HCT116 (cell line): ENCODE measurements at regions not wholly inside any gene's neighbourhood (a gene's known extent, or its start where the extent isn't known, plus 50 kb on each side); places are given as distances from the start of the nearest gene placed in this dataset.

ENCODE experiments used
- ATAC-seq: fragments of 200-7000 bp; cut with Tn5 transposase; 2 replicates; pipeline ENCODE4 v1.9.1; 2020; ENCODE audit warnings: mild to moderate bottlenecking, moderate library complexity
- BruUV-seq: library from RNA; stranded (reverse); fragments of 400-500 nt; replicated peaks from 2 replicates; lab custom pipeline; 2021; lab: Mats Ljungman, UMichigan
- CTCF ChIA-PET: fragments of 300-600 bp; sonication (Branson Sonifier 250); formaldehyde crosslinking; loops from one replicate; lab custom pipeline; 2021; ENCODE audit warnings: antibody characterized with exemption; lab: Charles Lee
- POLR2A ChIA-PET: fragments of 300-600, 350-600 bp; sonication (Branson Sonifier 250); formaldehyde crosslinking; loops from one replicate; lab custom pipeline; 2021; ENCODE audit warnings: antibody characterized with exemption; lab: Charles Lee
- RAD21 ChIA-PET, 2 experiments: fragments of 300-600 bp; sonication (Branson Sonifier 250); formaldehyde crosslinking; loops; one replicate each; lab custom pipeline; 2023; ENCODE audit warnings: low total read pairs in 2 of 2; ENCODE audit not compliant: uncharacterized antibody in 2 of 2, unreplicated experiment in 2 of 2, low non-redundant PET in 1 of 2; lab: Charles Lee
- DNase-seq: peaks from one replicate; pipeline ENCODE4 v3.0.0-alpha.2; 2010; ENCODE audit warnings: low read depth, low spot score
- H2AFZ ChIP-seq: fragments of 200-600 bp; shearing (Covaris generic), sonication (generic); 2 replicates; pipeline ENCODE4 v1.6.1; 2017; ENCODE audit warnings: low read depth, mixed run types, mixed read lengths, antibody characterized with exemption, low read length; ENCODE audit not compliant: poor library complexity, severe bottlenecking
- H3K27ac ChIP-seq: 2 replicates; pipeline ENCODE4 v1.5.1; 2012; ENCODE audit warnings: low read depth, low read length
- H3K27me3 ChIP-seq: fragments of 200-600 bp; sonication (generic); 2 replicates; pipeline ENCODE4 v1.6.1; 2016; ENCODE audit warnings: mixed run types, low read length, mixed read lengths; ENCODE audit not compliant: insufficient read depth
- H3K36me3 ChIP-seq, 2 experiments: fragments of 200-500 bp in 1 of 2; fragments of 200-600 bp in 1 of 2; sonication (Bioruptor generic) in 1 of 2; sonication (generic) in 1 of 2; 2 replicates each; pipeline versions ENCODE4 v1.5.1 to v1.6.1; 2014 to 2016; ENCODE audit warnings: low read length in 2 of 2, inconsistent platforms in 1 of 2, mixed read lengths in 1 of 2, mixed run types in 1 of 2; ENCODE audit not compliant: insufficient read depth in 2 of 2, control insufficient read depth in 1 of 2
- H3K4me1 ChIP-seq, 2 experiments: fragments of 200-600 bp in 1 of 2; sonication (generic) in 1 of 2; 2 replicates each; pipeline versions ENCODE4 v1.5.1 to v1.6.1; 2012 to 2017; ENCODE audit warnings: low read length in 2 of 2, inconsistent platforms in 1 of 2, mild to moderate bottlenecking in 1 of 2, mixed read lengths in 1 of 2, mixed run types in 1 of 2, moderate library complexity in 1 of 2; ENCODE audit not compliant: insufficient read depth in 2 of 2, control insufficient read depth in 1 of 2
- H3K4me2 ChIP-seq: fragments of 200-600 bp; sonication (generic); 2 replicates; pipeline ENCODE4 v1.6.1; 2017; ENCODE audit warnings: mixed run types, low read length, mixed read lengths
- H3K4me3 ChIP-seq, 2 experiments: fragments of 200-600 bp in 1 of 2; sonication (generic) in 1 of 2; replicated peaks in 1 of 2; 2 replicates each; pipeline ENCODE4 v1.5.1; 2011 to 2016; ENCODE audit warnings: low read length in 2 of 2, control low read depth in 1 of 2, low read depth in 1 of 2, mild to moderate bottlenecking in 1 of 2, mixed read lengths in 1 of 2, mixed run types in 1 of 2
- H3K79me2 ChIP-seq: fragments of 200-600 bp; sonication (generic); 2 replicates; pipeline ENCODE4 v1.6.1; 2017; ENCODE audit warnings: mild to moderate bottlenecking, mixed run types, low read length, moderate library complexity, mixed read lengths; ENCODE audit not compliant: insufficient read depth
- H3K9ac ChIP-seq: fragments of 200-600 bp; sonication (generic); 2 replicates; pipeline ENCODE4 v1.6.1; 2016; ENCODE audit warnings: low read length, mixed read lengths
- H3K9me2 ChIP-seq: fragments of 200-600 bp; sonication (generic), shearing (Covaris generic); 2 replicates; pipeline ENCODE4 v1.6.1; 2017; ENCODE audit warnings: mixed run types, mild to moderate bottlenecking, moderate library complexity; ENCODE audit not compliant: insufficient read depth
- H3K9me3 ChIP-seq, 2 experiments: fragments of 200-500 bp in 1 of 2; fragments of 200-600 bp in 1 of 2; sonication (Bioruptor generic) in 1 of 2; sonication (generic) in 1 of 2; 2 replicates each; pipeline ENCODE4 v1.6.1; 2014 to 2017; ENCODE audit warnings: low read length in 2 of 2, mixed read lengths in 2 of 2, inconsistent platforms in 1 of 2, low read depth in 1 of 2, mild to moderate bottlenecking in 1 of 2, mixed run types in 1 of 2, moderate library complexity in 1 of 2; ENCODE audit not compliant: control insufficient read depth in 1 of 2, insufficient read depth in 1 of 2
- H4K20me1 ChIP-seq: fragments of 200-600 bp; sonication (generic), shearing (Covaris generic); 2 replicates; pipeline ENCODE4 v1.6.1; 2017; ENCODE audit warnings: mixed run types, mild to moderate bottlenecking, moderate library complexity; ENCODE audit not compliant: insufficient read depth
- EZH2phosphoT487 ChIP-seq: fragments of 200-600 bp; IDR thresholded peaks from 2 replicates; pipeline ENCODE4 v1.6.1; 2018; ENCODE audit warnings: antibody characterized with exemption, borderline replicate concordance
- POLR2A ChIP-seq: IDR thresholded peaks from 2 replicates; pipeline ENCODE4 v1.7.0; 2011; ENCODE audit warnings: borderline replicate concordance; ENCODE audit not compliant: insufficient read depth, insufficient read length; ENCODE audit errors: extremely low read depth
- SIN3A ChIP-seq: IDR thresholded peaks from 2 replicates; pipeline ENCODE4 v1.6.1; 2012; ENCODE audit warnings: low read depth
- ZNF274 ChIP-seq: fragments of 200-500 bp; sonication (Bioruptor generic); IDR thresholded peaks from 2 replicates; pipeline ENCODE4 v1.6.1; 2014; ENCODE audit warnings: mild to moderate bottlenecking, low read depth, low read length, inconsistent platforms
- intact Hi-C: fragments of 100-400 bp; cut with micrococcal nuclease; formaldehyde crosslinking; loops from 2 replicates; pipeline ENCODE4 v1.10.0; 2022
- TF ChIP-seq, protein P1 (sequence below): IDR thresholded peaks from 2 replicates; pipeline ENCODE4 v1.6.1; 2012; ENCODE audit warnings: low read depth
- TF ChIP-seq, protein P2 (sequence below), 3 experiments: fragments of 200-600 bp in 1 of 3; sonication (generic) in 1 of 3; IDR thresholded peaks in 2 of 3; conservative IDR thresholded peaks in 1 of 3; 2 replicates each; pipeline ENCODE4 v1.5.1; 2012 to 2017; ENCODE audit warnings: low read depth in 2 of 3, low read length in 2 of 3, antibody characterized with exemption in 1 of 3, borderline replicate concordance in 1 of 3, control low read depth in 1 of 3, mild to moderate bottlenecking in 1 of 3, mixed read lengths in 1 of 3, mixed run types in 1 of 3, moderate library complexity in 1 of 3; ENCODE audit not compliant: insufficient read depth in 1 of 3
- TF ChIP-seq, protein P3 (sequence below): IDR thresholded peaks from 2 replicates; pipeline ENCODE4 v1.6.1; 2012

DNA sequence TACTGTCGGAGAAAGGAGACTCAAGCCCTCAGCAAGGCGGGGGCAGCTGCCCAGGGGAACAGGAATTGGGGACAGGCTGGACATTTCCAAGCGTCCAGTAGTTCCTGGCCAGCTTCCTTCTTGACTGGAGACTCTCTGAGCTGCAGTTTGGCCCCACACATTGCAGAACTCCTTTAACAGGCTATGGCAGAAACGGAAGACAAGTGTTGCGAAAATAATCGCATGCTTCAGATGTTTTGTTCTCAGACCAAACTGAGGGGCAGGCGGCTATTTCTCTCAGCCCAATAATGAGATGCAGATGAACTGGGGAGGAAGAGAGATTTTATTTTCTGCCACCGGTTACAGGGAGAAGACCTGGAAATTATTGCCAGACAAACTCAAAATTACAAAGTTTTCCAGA lies 88.0 kb upstream of the PFKP start:
- no peaks in the 10 kb centered on the region for H3K27me3 ChIP-seq
- no peaks in the 10 kb centered on the region for H3K9me2 ChIP-seq
- TF ChIP-seq, protein P1, sequence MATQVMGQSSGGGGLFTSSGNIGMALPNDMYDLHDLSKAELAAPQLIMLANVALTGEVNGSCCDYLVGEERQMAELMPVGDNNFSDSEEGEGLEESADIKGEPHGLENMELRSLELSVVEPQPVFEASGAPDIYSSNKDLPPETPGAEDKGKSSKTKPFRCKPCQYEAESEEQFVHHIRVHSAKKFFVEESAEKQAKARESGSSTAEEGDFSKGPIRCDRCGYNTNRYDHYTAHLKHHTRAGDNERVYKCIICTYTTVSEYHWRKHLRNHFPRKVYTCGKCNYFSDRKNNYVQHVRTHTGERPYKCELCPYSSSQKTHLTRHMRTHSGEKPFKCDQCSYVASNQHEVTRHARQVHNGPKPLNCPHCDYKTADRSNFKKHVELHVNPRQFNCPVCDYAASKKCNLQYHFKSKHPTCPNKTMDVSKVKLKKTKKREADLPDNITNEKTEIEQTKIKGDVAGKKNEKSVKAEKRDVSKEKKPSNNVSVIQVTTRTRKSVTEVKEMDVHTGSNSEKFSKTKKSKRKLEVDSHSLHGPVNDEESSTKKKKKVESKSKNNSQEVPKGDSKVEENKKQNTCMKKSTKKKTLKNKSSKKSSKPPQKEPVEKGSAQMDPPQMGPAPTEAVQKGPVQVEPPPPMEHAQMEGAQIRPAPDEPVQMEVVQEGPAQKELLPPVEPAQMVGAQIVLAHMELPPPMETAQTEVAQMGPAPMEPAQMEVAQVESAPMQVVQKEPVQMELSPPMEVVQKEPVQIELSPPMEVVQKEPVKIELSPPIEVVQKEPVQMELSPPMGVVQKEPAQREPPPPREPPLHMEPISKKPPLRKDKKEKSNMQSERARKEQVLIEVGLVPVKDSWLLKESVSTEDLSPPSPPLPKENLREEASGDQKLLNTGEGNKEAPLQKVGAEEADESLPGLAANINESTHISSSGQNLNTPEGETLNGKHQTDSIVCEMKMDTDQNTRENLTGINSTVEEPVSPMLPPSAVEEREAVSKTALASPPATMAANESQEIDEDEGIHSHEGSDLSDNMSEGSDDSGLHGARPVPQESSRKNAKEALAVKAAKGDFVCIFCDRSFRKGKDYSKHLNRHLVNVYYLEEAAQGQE: no peak
- TF ChIP-seq POLR2A: no peak
- TF ChIP-seq, all 23 proteins: peak for 0
- Histone ChIP-seq H3K9me3 (no peaks in the 10 kb centered on the region), H2AFZ (no peak overlapping the region), H3K4me2 (no peak overlapping the region), H3K27ac (no peak overlapping the region), H4K20me1 (no peaks in the 10 kb centered on the region), H3K79me2 (no peaks in the 10 kb centered on the region), H3K9ac (no peak overlapping the region), H3K4me1 (peaks cover 0 to 13% of the 10 kb centered on the region in 2 experiments; a peak in 2 of 4 replicates), H3K36me3 (no peaks in the 10 kb centered on the region), H3K4me3 (no peak overlapping the region)
- ATAC-seq (no peak), DNase-seq (no peak)
- intact Hi-C loops: loop anchor here (2.0 to 5.0 kb wide), 2 partner anchors 37 to 141 kb away; no protein-coding TSS in a partner anchor
- no TSS peak for BruUV-seq
- POLR2A ChIA-PET: no interaction called here
- CTCF ChIA-PET: interaction anchor here (3.2 kb wide), 1 partner anchor 51 kb away, joined by 17 read pairs; no protein-coding TSS in a partner anchor
- RAD21 ChIA-PET: no interaction called here

DNA sequence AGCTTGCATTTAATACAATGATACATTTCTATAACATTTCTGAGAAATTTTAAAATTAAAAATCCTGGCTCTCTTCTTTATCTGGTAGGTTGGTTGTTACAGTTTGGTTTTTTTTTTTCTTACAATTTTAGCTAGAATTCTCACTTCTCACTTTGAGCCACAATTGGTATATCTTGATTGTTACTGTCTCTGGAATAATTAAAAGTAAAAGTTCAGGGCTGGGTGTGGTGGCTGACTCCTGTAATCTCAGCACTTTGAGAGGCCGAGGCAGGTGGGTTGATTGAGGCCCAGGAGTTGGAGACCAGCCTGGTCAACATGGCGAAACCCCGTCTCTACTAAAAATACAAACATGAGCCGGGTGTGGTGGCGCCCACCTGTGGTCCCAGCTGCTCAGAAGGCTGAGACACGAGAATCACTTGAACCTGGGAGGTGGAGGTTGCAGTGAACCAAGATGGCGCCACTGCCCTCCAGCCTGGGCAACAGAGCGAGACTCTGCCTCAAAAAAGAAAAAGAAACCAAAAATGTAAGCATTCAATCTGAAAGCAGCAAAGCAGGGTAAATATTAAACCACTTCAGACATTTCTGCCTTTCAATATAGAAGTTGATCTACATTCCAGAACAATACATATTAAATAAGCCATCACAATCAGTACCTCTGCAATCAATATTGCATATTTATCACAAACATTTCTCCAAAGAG lies 88.6 kb upstream of the PFKP start:
- no peak overlapping the region for H3K9ac ChIP-seq
- no peak overlapping the region for H2AFZ ChIP-seq
- no peak overlapping the region for H3K4me2 ChIP-seq
- no peaks in the 10 kb centered on the region for H3K36me3 ChIP-seq
- H3K9me3 ChIP-seq: no peaks in the 10 kb centered on the region
- intact Hi-C loops: loop anchor here (1.0 to 5.0 kb wide), 3 partner anchors 36 to 140 kb away; no protein-coding TSS in a partner anchor
- no peak overlapping the region for H3K4me3 ChIP-seq
- ChIA-PET RAD21 (interaction anchor here in 1 of 2 experiments (0.6 kb wide), 1 partner anchor 28 kb away, joined by 3 read pairs; no protein-coding TSS in a partner anchor), CTCF (interaction anchor here (3.2 kb wide), 1 partner anchor 50 kb away, joined by 17 read pairs; no protein-coding TSS in a partner anchor), POLR2A (no interaction called here)
- H3K79me2 ChIP-seq: no peaks in the 10 kb centered on the region
- no peak overlapping the region for H3K27ac ChIP-seq
- no peaks in the 10 kb centered on the region for H3K27me3 ChIP-seq
- DNase-seq (no peak), ATAC-seq (no peak)
- BruUV-seq: no TSS peak
- peaks cover 0 to 13% of the 10 kb centered on the region in 2 experiments; a peak in 2 of 4 replicates for H3K4me1 ChIP-seq
- H4K20me1 ChIP-seq: no peaks in the 10 kb centered on the region
- no peaks in the 10 kb centered on the region for H3K9me2 ChIP-seq
- TF ChIP-seq SIN3A (no peak), ZNF274 (no peak), EZH2phosphoT487 (no peak)
- TF ChIP-seq, protein P1: no peak
- TF ChIP-seq, protein P2, sequence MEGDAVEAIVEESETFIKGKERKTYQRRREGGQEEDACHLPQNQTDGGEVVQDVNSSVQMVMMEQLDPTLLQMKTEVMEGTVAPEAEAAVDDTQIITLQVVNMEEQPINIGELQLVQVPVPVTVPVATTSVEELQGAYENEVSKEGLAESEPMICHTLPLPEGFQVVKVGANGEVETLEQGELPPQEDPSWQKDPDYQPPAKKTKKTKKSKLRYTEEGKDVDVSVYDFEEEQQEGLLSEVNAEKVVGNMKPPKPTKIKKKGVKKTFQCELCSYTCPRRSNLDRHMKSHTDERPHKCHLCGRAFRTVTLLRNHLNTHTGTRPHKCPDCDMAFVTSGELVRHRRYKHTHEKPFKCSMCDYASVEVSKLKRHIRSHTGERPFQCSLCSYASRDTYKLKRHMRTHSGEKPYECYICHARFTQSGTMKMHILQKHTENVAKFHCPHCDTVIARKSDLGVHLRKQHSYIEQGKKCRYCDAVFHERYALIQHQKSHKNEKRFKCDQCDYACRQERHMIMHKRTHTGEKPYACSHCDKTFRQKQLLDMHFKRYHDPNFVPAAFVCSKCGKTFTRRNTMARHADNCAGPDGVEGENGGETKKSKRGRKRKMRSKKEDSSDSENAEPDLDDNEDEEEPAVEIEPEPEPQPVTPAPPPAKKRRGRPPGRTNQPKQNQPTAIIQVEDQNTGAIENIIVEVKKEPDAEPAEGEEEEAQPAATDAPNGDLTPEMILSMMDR (IDR thresholded peaks at IDR 0.05 in 2 of 3, conservative IDR thresholded peaks at IDR 0.05 in 1 of 3; ENCODE audit: borderline replicate concordance in 1 of 3, insufficient read depth in 1 of 3, low read depth in 2 of 3, low read length in 2 of 3): no peak
- TF ChIP-seq, protein P3, sequence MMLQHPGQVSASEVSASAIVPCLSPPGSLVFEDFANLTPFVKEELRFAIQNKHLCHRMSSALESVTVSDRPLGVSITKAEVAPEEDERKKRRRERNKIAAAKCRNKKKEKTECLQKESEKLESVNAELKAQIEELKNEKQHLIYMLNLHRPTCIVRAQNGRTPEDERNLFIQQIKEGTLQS: no peak
